Myocyte (in vitro differentiated cells): ENCODE measurements at regions not wholly inside any gene's neighbourhood (a gene's known extent, or its start where the extent isn't known, plus 50 kb on each side); places are given as distances from the start of the nearest gene placed in this dataset.

ENCODE experiments used
- DNase-seq: peaks from one replicate; pipeline ENCODE4 v3.0.0-alpha.2; 2012; ENCODE audit warnings: low read depth

- DNase-seq: no peak
Measured at GRCh38 chr2:220521551-220521950, 894.1 kb downstream of the SLC4A3 start.

DNA sequence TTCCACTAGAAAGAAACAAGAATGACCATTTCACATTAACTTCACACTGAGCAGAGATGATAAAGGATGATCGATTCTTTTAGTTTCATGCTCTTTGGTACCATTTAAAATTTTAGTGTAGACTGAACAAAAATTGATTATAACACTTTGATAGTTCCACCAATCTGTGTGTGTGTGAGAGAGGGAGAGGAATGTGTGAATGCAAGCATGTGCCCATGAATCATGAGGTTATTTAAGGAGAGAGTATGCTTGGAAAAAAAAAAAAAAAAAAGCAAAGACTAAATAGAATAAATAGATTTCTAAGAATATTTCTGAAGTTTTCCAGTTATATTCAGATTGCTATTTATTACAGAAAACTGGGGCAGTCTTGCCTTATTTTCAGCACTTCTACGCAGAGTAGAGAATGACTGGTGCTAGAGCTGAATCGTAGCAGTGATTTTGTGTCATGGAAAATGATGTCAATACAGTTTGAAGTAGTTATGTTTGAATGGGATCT lies 900.8 kb downstream of the SLC4A3 start:
- peak; percentile 50 for DNase-seq

DNA sequence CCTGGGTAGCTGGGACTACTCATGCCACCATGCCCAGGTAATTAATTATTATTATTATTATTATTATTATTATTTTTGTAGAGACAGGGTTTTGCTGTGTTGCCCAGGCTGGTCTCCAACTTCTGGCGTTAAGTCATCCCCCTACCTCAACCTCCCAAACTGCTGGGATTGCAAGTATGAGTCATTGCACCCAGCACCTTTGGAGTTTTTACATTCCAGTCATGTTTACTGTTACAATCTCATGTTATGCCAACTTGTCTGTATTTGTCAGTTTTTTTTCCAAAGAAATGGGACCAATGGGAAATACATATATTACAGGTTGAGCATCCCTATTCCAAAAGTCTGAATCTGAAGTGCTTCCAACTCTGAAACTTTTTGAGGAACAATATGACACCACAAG lies 903.8 kb downstream of the SLC4A3 start:
- DNase-seq: no peak

DNA sequence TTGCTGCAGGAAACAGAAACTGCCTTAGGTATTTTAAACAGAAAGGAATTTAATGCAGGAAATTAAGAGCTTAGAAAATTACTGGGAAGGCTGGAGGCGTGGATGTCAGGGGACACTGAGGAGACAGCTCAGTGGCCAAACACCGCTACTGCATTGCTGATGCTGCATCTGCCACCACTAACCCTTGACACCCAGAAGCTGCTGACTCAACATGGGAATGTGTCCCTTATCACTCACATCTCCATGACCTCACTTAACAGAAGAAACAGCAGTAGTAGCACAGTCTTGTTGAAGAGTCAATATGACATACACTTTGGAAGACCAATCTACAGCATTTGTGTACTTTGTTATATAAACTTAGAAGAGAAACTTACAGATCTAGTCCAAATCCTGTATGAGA lies 906.1 kb downstream of the SLC4A3 start:
- DNase-seq: peak; percentile 52

DNA sequence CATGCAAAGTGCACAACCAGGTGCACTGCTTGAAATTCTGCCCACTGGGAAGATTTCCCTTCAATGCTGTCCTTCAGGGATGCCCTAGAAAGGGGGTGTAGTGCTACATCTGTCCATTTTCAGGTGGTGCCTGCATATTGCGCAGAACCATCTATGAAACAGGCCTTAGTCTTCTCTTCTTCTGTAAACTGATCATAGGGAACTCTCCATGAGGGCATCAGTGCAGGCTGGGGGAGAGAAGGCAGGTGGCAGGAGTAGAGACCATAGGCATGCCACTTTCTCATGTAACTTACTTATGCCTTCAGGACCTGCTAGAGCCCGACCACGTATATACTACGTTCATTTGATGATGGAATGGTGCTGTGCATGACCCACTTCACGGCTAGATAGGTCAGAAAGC lies 912.1 kb downstream of the SLC4A3 start:
- DNase-seq: no peak

DNA sequence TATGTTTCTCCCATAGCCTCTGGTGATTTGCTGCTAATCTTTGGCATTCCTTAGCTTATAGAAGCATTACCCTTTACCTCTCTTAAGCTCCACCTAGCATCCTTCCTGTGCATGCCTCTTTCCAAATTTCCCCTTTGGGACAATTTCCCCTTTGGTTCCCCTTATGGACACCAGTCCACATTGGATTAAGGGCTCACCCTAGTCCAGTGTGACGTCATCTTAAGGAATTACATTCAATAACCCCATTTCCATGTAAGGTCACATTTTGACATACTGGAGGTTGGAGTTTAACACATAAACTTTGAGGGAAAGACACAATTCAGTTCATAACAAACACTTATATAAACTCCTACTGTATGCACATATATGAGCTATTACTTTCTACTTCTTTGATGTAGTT lies 916.6 kb downstream of the SLC4A3 start:
- no peak for DNase-seq

DNA sequence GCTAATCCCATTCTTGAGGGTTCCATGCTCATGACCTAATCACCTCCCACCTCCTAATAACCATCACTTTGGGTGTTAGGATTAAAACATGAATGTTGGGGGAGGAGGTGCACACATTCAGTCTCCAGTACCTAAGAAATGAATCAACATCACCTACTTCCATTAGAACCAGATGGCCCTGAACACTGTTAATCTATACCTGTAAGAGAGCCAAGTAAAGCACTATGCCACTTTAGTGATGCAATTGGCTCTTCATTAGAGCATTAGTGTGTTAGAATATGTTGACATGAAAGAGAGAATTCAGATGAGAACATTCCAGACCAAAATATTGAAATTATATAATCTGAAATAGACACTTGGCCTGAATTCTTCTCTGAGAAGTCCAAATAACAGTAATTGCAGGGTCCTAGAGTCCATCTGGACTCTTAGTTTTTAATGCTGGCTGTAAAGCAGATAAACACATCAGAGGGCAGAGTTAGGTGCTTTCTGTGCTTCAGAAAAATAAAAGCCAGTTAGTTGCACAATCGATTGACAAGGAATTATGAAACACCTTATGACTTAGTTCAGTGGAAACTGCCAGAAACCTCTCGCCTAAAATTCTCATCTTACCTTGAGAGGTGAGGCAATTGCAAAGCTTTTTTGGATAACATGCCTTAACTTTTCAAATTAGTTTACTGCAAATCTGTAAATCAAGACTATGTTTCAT lies 923.7 kb downstream of the SLC4A3 start:
- DNase-seq: no peak

- DNase-seq: no peak
Measured at GRCh38 chr2:220552790-220553535, 925.5 kb downstream of the SLC4A3 start.

- DNase-seq: no peak
Measured at GRCh38 chr2:220555961-220556630, 928.7 kb downstream of the SLC4A3 start.

GRCh38 chr2:220556658-220557057 lies 929.2 kb downstream of the SLC4A3 start:
- DNase-seq: peak; percentile 38

DNA sequence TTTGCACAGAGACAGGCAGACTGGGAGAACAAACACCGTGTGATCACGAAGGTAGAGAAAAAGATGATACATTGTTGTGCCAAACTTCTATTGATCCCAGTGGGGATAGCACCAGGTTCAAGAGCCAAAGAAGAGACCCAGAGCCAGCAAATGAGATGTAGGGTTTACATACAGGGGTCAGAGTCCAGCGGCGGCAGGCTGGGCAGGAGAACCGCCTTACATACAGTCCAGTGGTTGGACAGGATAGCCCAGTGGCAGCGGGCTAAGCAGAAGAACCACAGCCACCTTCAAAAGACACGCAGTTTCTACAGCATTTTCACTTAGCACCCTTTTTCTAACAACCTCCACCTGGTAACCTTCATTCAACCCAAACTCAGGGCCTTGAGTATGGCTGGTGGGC lies 932.8 kb downstream of the SLC4A3 start:
- no peak for DNase-seq

DNA sequence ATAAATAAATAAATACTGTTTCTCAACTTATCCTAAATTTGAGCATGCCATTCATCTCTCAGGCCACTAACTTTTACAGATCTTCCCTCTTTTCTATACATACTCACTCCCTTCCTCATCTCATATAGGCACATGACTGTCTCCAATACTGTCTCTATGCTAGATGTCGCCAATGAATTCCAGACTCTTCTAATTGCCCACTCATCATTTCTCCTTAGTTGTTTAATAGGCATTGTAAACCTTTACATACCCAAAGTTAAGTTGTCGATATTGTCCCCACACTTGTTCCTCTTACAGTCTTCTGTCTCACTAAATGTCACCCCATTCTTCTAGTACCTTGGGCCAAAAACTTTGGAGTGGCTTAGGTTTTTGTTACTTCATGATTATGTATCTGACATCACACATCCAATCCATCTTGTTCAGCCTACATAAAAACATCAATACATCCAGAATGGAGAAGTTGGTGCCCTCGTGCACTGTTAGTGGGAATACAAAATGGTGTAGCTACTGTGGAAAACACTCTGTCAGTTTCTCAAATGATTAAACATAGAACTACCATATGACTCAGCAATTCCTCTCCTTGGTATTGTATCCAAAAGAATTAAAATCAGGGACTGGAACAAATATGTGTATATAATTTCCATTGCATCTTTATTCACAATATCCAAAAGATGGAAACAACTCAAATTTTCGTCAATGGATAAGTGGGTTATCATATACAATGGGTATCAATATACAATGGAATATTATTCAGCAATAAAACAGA lies 935.1 kb downstream of the SLC4A3 start:
- no peak for DNase-seq

- no peak for DNase-seq
Measured at GRCh38 chr2:220568296-220568695, 940.9 kb downstream of the SLC4A3 start.

GRCh38 chr2:220569112-220569897 lies 941.9 kb downstream of the SLC4A3 start:
- no peak for DNase-seq

GRCh38 chr2:220572385-220572784 lies 945.0 kb downstream of the SLC4A3 start:
- no peak for DNase-seq

GRCh38 chr2:220574038-220574437 lies 946.6 kb downstream of the SLC4A3 start:
- no peak for DNase-seq

DNA sequence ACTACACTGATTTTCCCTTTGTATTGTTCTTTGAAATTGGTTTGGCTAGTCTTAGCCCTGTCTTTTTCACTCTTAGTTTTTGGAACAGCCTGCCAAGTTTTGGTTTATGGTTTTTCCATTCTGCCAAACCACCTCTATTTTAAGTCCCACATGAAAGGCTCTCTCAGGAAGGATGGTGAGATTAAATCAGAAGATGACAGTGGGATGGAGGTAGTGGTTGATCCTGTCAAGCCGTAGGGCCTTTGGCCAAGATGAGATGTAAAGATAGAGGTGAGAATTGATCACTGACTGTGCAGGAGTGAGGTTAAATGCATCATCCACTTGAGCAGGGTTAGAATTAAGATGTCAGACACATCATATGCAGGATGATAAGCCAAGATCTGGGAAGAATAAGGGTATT lies 948.5 kb downstream of the SLC4A3 start:
- DNase-seq: peak; percentile 28

- no peak for DNase-seq
Measured at GRCh38 chr2:220579452-220579851, 952.0 kb downstream of the SLC4A3 start.

- no peak for DNase-seq
Measured at GRCh38 chr2:220580113-220580512, 952.7 kb downstream of the SLC4A3 start.

DNA sequence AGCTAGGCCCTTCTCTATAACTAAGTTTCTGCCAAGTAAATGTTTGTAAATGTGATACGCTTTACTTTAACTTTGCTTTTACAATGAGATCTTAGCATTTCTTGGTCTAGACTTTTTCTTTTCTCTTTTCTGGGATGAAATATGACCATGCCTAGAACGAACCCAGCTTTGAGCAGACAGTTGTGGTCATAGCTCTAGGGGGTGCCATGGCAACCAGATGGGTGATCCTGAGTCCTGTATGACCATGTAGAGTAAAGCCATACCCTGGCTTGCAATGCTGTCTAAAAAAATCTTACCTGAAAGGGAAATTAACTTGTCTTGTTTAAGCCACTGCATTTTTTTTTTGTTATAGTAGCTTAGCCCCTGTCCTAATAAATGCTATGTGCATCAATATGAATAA lies 956.3 kb downstream of the SLC4A3 start:
- DNase-seq: no peak

- DNase-seq: no peak
Measured at GRCh38 chr2:220585241-220585640, 957.8 kb downstream of the SLC4A3 start.
